Cardiac septum (tissue), 1 donor: ENCODE measurements at regions not wholly inside any gene's neighbourhood (a gene's known extent, or its start where the extent isn't known, plus 50 kb on each side); places are given as distances from the start of the nearest gene placed in this dataset.

Source experiments
- DNase-seq: peaks from one replicate; pipeline ENCODE4 v3.0.0-alpha.2; 2020; ENCODE audit warnings: low spot score
- intact Hi-C: fragments of 100-400 bp; cut with DNase I; formaldehyde crosslinking; loops from one replicate; pipeline ENCODE4 v1.14.0; 2022
- donor health status: DM: no; HTN: no; CAD: no.

DNA sequence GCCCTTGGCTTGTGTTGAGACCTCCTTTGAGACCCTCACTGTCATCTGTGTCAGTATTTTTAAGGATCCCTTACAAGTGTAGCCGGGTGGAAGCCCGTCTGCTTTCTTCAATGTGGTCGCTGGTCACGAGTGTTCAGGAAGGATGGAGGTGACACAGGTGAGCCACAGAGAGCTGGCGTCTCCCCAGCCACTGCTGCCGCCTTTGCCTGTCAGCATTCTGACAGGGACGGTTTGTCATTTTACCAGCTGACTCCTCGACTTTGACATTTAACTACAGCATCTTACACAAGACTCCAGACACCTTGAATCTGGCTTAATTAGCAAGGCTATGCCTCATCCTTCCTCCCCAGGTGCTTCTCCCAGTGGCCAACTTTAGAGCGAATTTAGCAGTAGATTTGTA lies 56.3 kb upstream of the MPHOSPH6 start:
- no peak for DNase-seq
- intact Hi-C loops = loop anchor here (5.0 kb wide), 1 partner anchor 284 kb away; no protein-coding TSS in a partner anchor

DNA sequence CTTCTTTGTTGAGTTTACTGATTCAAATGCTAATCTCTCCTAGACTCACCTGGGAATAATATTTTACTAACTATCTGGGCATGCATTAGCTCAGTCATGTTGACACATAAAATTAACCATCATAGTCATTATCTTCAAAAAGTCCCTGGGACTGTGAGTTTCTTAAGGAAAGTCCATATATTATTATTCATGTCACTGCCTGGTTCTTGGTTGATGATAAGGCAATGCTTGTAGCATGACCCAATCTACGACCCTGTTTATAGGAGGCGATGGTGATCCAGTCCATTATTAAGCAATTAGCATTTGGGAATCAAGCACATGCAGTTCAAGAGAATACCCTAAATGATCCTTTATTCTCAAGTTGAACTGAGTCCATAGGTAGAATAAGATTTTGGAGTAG lies 54.8 kb upstream of the MPHOSPH6 start:
- DNase-seq = no peak
- intact Hi-C loops = loop anchor here (5.0 kb wide), 1 partner anchor 283 kb away; no protein-coding TSS in a partner anchor

DNA sequence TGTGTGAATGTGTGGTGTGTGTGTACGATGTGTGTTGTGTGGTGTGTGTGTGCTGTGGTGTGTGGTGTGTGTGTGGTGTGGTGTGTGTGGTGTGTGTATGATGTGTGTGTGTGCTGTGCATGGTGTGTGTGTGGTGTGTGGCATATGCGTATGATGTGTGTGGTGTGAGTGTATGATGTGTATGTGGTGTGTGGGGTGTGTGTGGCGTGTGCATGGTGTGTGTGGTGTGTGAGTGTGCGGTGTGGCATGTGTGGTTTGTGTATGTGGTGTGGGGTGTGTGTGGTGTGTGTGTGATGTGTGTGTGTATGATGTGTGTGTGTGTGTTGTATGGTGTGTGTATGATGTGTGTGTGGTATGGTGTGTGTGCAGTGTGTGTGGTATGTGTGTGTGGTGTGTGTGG lies 50.5 kb upstream of the MPHOSPH6 start:
- intact Hi-C loops = no loop called here
- DNase-seq = no peak
